ENCODE measurements at regions not wholly inside any gene's neighbourhood (a gene's known extent, or its start where the extent isn't known, plus 50 kb on each side); places are given as distances from the start of the nearest gene placed in this dataset.

- H3K36me3 Mint-ChIP-seq (ENCODE audit: low read depth): no peaks in the 10 kb centered on the region
- H3K4me3 Mint-ChIP-seq: no peak overlapping the region
- H3K4me1 Mint-ChIP-seq (ENCODE audit: low read depth): no peaks in the 10 kb centered on the region
- intact Hi-C loops (cut with micrococcal nuclease): no loop called here
- DNase-seq: no peak
- no peaks in the 10 kb centered on the region for H3K9me3 Mint-ChIP-seq
- peaks cover 7% of the 10 kb centered on the region for H3K27me3 Mint-ChIP-seq (ENCODE audit: low read depth)
- H3K27ac Mint-ChIP-seq: no peak overlapping the region
- CTCF ChIA-PET: interaction anchor here (0.5 to 0.6 kb wide), 2 partner anchors 34 to 590 kb away, joined by 3 read pairs; no protein-coding TSS in a partner anchor
Observed at GRCh38 chr3:194935632-194936470, 250.2 kb downstream of the FAM43A start.

GRCh38 chr3:194936659-194937058 is 251.0 kb downstream of the FAM43A start:
- CTCF ChIA-PET: interaction anchor here (0.6 kb wide), 1 partner anchor 33 kb away, joined by 3 read pairs; no protein-coding TSS in a partner anchor

GRCh38 chr3:194937144-194937543 is 251.5 kb downstream of the FAM43A start:
- Mint-ChIP-seq H3K27me3 (ENCODE audit: low read depth) (peaks cover 7% of the 10 kb centered on the region), H3K4me1 (ENCODE audit: low read depth) (no peaks in the 10 kb centered on the region), H3K27ac (no peak overlapping the region), H3K36me3 (ENCODE audit: low read depth) (no peaks in the 10 kb centered on the region), H3K9me3 (no peaks in the 10 kb centered on the region), H3K4me3 (no peak overlapping the region)
- intact Hi-C loops (cut with micrococcal nuclease): no loop called here
- DNase-seq: no peak
- CTCF ChIA-PET: no interaction called here

More at GRCh38 chr3:194936659-194937058, 251.0 kb downstream of the FAM43A start:
- DNase-seq: no peak
- Mint-ChIP-seq H3K4me1 (ENCODE audit: low read depth) (no peaks in the 10 kb centered on the region), H3K27ac (no peak overlapping the region), H3K27me3 (ENCODE audit: low read depth) (peaks cover 7% of the 10 kb centered on the region), H3K9me3 (no peaks in the 10 kb centered on the region), H3K36me3 (ENCODE audit: low read depth) (no peaks in the 10 kb centered on the region), H3K4me3 (no peak overlapping the region)
- intact Hi-C loops (cut with micrococcal nuclease): no loop called here

GRCh38 chr3:194937882-194938321 is 252.2 kb downstream of the FAM43A start:
- no peak for DNase-seq
- no peaks in the 10 kb centered on the region for H3K4me1 Mint-ChIP-seq (ENCODE audit: low read depth)
- intact Hi-C loops (cut with micrococcal nuclease): no loop called here
- H3K9me3 Mint-ChIP-seq: no peaks in the 10 kb centered on the region
- CTCF ChIA-PET: no interaction called here
- H3K4me3 Mint-ChIP-seq: no peak overlapping the region
- no peak overlapping the region for H3K27ac Mint-ChIP-seq
- no peaks in the 10 kb centered on the region for H3K36me3 Mint-ChIP-seq (ENCODE audit: low read depth)
- peaks cover 9% of the 10 kb centered on the region for H3K27me3 Mint-ChIP-seq (ENCODE audit: low read depth)

- Mint-ChIP-seq H3K36me3 (ENCODE audit: low read depth) (no peaks in the 10 kb centered on the region), H3K27ac (no peak overlapping the region), H3K4me3 (no peak overlapping the region), H3K9me3 (no peaks in the 10 kb centered on the region), H3K27me3 (ENCODE audit: low read depth) (peaks cover 9% of the 10 kb centered on the region), H3K4me1 (ENCODE audit: low read depth) (no peaks in the 10 kb centered on the region)
- DNase-seq: no peak
- CTCF ChIA-PET: no interaction called here
- intact Hi-C loops (cut with micrococcal nuclease): no loop called here
Observed at GRCh38 chr3:194938845-194939531, 253.3 kb downstream of the FAM43A start.

GRCh38 chr3:194939532-194939909 is 253.8 kb downstream of the FAM43A start:
- H3K27me3 Mint-ChIP-seq (ENCODE audit: low read depth): peaks cover 9% of the 10 kb centered on the region
- intact Hi-C loops (cut with micrococcal nuclease): no loop called here
- CTCF ChIA-PET: no interaction called here
- H3K27ac Mint-ChIP-seq: no peak overlapping the region
- H3K9me3 Mint-ChIP-seq: no peaks in the 10 kb centered on the region
- H3K4me1 Mint-ChIP-seq (ENCODE audit: low read depth): no peaks in the 10 kb centered on the region
- DNase-seq: no peak
- H3K36me3 Mint-ChIP-seq (ENCODE audit: low read depth): no peaks in the 10 kb centered on the region
- H3K4me3 Mint-ChIP-seq: no peak overlapping the region

GRCh38 chr3:194939949-194940770 is 254.5 kb downstream of the FAM43A start:
- Mint-ChIP-seq H3K27ac (no peak overlapping the region), H3K36me3 (ENCODE audit: low read depth) (no peaks in the 10 kb centered on the region), H3K27me3 (ENCODE audit: low read depth) (peaks cover 9% of the 10 kb centered on the region), H3K4me1 (ENCODE audit: low read depth) (no peaks in the 10 kb centered on the region), H3K4me3 (no peak overlapping the region), H3K9me3 (no peaks in the 10 kb centered on the region)
- DNase-seq: no peak
- CTCF ChIA-PET: no interaction called here
- intact Hi-C loops (cut with micrococcal nuclease): no loop called here

GRCh38 chr3:194941360-194941955 is 255.8 kb downstream of the FAM43A start:
- no peaks in the 10 kb centered on the region for H3K4me1 Mint-ChIP-seq (ENCODE audit: low read depth)
- no peak overlapping the region for H3K27ac Mint-ChIP-seq
- H3K4me3 Mint-ChIP-seq: no peak overlapping the region
- peaks cover 9% of the 10 kb centered on the region for H3K27me3 Mint-ChIP-seq (ENCODE audit: low read depth)
- DNase-seq: no peak
- no peaks in the 10 kb centered on the region for H3K9me3 Mint-ChIP-seq
- intact Hi-C loops (cut with micrococcal nuclease): no loop called here
- CTCF ChIA-PET: no interaction called here
- H3K36me3 Mint-ChIP-seq (ENCODE audit: low read depth): no peaks in the 10 kb centered on the region

GRCh38 chr3:194941956-194942511 is 256.4 kb downstream of the FAM43A start:
- Mint-ChIP-seq H3K4me1 (ENCODE audit: low read depth) (no peaks in the 10 kb centered on the region), H3K9me3 (no peaks in the 10 kb centered on the region), H3K27ac (no peak overlapping the region), H3K4me3 (no peak overlapping the region), H3K36me3 (ENCODE audit: low read depth) (no peaks in the 10 kb centered on the region), H3K27me3 (ENCODE audit: low read depth) (peaks cover 9% of the 10 kb centered on the region)
- intact Hi-C loops (cut with micrococcal nuclease): no loop called here
- no peak for DNase-seq
- CTCF ChIA-PET: interaction anchor here (0.5 kb wide), 1 partner anchor 139 kb away, joined by 3 read pairs; no protein-coding TSS in a partner anchor

GRCh38 chr3:194944526-194944925 is 258.8 kb downstream of the FAM43A start:
- H3K36me3 Mint-ChIP-seq (ENCODE audit: low read depth): no peaks in the 10 kb centered on the region
- no peak for DNase-seq
- peaks cover 6% of the 10 kb centered on the region for H3K9me3 Mint-ChIP-seq
- no peak overlapping the region for H3K4me3 Mint-ChIP-seq
- intact Hi-C loops (cut with micrococcal nuclease): no loop called here
- peaks cover 7% of the 10 kb centered on the region for H3K27me3 Mint-ChIP-seq (ENCODE audit: low read depth)
- CTCF ChIA-PET: no interaction called here
- no peak overlapping the region for H3K27ac Mint-ChIP-seq
- no peaks in the 10 kb centered on the region for H3K4me1 Mint-ChIP-seq (ENCODE audit: low read depth)

- no peak for DNase-seq
- intact Hi-C loops (cut with micrococcal nuclease): no loop called here
- peaks cover 7% of the 10 kb centered on the region for H3K27me3 Mint-ChIP-seq (ENCODE audit: low read depth)
- no peaks in the 10 kb centered on the region for H3K4me1 Mint-ChIP-seq (ENCODE audit: low read depth)
- peaks cover 6% of the 10 kb centered on the region for H3K9me3 Mint-ChIP-seq
- CTCF ChIA-PET: no interaction called here
- H3K27ac Mint-ChIP-seq: no peak overlapping the region
- H3K4me3 Mint-ChIP-seq: no peak overlapping the region
- H3K36me3 Mint-ChIP-seq (ENCODE audit: low read depth): no peaks in the 10 kb centered on the region
Observed at GRCh38 chr3:194945508-194945907, 259.8 kb downstream of the FAM43A start.

- DNase-seq: no peak
- Mint-ChIP-seq H3K27me3 (ENCODE audit: low read depth) (peaks cover 5% of the 10 kb centered on the region), H3K27ac (no peak overlapping the region), H3K36me3 (ENCODE audit: low read depth) (no peaks in the 10 kb centered on the region), H3K4me1 (ENCODE audit: low read depth) (no peaks in the 10 kb centered on the region), H3K9me3 (peaks cover 6% of the 10 kb centered on the region), H3K4me3 (no peak overlapping the region)
- intact Hi-C loops (cut with micrococcal nuclease): no loop called here
- CTCF ChIA-PET: interaction anchor here (0.7 kb wide), 1 partner anchor 13 kb away, joined by 4 read pairs; no protein-coding TSS in a partner anchor
Observed at GRCh38 chr3:194946091-194946490, 260.4 kb downstream of the FAM43A start.
